ENCODE measurements at regions not wholly inside any gene's neighbourhood (a gene's known extent, or its start where the extent isn't known, plus 50 kb on each side); places are given as distances from the start of the nearest gene placed in this dataset.

GRCh38 chr4:183843248-183843671 is 61.8 kb upstream of the STOX2 start:
- no peaks in the 10 kb centered on the region for H3K4me1 Mint-ChIP-seq (ENCODE audit: unreplicated experiment)
- no peak for DNase-seq (ENCODE audit: low spot score)
- TF ChIP-seq CTCF (IDR thresholded peaks at IDR 0.05; ENCODE audit: unreplicated experiment): no peak
- no peak overlapping the region for H3K27ac Mint-ChIP-seq (ENCODE audit: unreplicated experiment)
- no peaks in the 10 kb centered on the region for H3K36me3 Mint-ChIP-seq (ENCODE audit: low read depth, unreplicated experiment)
- no peak overlapping the region for H3K4me3 Mint-ChIP-seq (ENCODE audit: unreplicated experiment)
- no peaks in the 10 kb centered on the region for H3K27me3 Mint-ChIP-seq (ENCODE audit: unreplicated experiment)
- no peaks in the 10 kb centered on the region for H3K9me3 Mint-ChIP-seq (ENCODE audit: unreplicated experiment)

- Mint-ChIP-seq H3K27me3 (ENCODE audit: unreplicated experiment) (peaks cover 2% of the 10 kb centered on the region), H3K36me3 (ENCODE audit: low read depth, unreplicated experiment) (no peaks in the 10 kb centered on the region), H3K4me3 (ENCODE audit: unreplicated experiment) (no peak overlapping the region), H3K4me1 (ENCODE audit: unreplicated experiment) (no peaks in the 10 kb centered on the region), H3K27ac (ENCODE audit: unreplicated experiment) (no peak overlapping the region), H3K9me3 (ENCODE audit: unreplicated experiment) (no peaks in the 10 kb centered on the region)
- TF ChIP-seq CTCF (IDR thresholded peaks at IDR 0.05; ENCODE audit: unreplicated experiment): no peak
- no peak for DNase-seq (ENCODE audit: low spot score)
Measured at GRCh38 chr4:183846951-183847350, 58.2 kb upstream of the STOX2 start.

DNA sequence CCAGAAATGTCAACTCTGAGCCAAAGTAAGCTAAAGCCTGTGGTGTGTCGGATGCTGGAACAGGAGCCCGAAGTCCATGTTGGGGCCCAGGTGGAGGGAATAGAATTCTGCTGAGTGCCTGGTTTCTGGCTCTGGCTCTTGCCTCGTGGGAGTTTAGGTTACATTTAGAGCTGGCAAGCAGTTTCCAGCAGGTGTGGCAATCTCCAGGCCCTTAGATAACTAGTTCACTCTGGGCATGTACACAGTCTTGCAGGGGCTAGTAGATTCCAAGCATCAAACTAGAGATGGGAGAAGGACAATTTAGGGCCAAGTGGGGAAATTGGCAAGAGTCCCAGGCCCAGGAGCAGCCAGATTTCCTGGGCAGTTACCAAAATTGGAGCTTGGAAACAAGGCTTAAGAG is 56.3 kb upstream of the STOX2 start:
- Mint-ChIP-seq H3K4me1 (ENCODE audit: unreplicated experiment) (no peaks in the 10 kb centered on the region), H3K27me3 (ENCODE audit: unreplicated experiment) (peaks cover 2% of the 10 kb centered on the region), H3K27ac (ENCODE audit: unreplicated experiment) (no peak overlapping the region), H3K9me3 (ENCODE audit: unreplicated experiment) (no peaks in the 10 kb centered on the region), H3K36me3 (ENCODE audit: low read depth, unreplicated experiment) (no peaks in the 10 kb centered on the region), H3K4me3 (ENCODE audit: unreplicated experiment) (no peak overlapping the region)
- TF ChIP-seq CTCF (IDR thresholded peaks at IDR 0.05; ENCODE audit: unreplicated experiment): no peak
- no peak for DNase-seq (ENCODE audit: low spot score)

DNA sequence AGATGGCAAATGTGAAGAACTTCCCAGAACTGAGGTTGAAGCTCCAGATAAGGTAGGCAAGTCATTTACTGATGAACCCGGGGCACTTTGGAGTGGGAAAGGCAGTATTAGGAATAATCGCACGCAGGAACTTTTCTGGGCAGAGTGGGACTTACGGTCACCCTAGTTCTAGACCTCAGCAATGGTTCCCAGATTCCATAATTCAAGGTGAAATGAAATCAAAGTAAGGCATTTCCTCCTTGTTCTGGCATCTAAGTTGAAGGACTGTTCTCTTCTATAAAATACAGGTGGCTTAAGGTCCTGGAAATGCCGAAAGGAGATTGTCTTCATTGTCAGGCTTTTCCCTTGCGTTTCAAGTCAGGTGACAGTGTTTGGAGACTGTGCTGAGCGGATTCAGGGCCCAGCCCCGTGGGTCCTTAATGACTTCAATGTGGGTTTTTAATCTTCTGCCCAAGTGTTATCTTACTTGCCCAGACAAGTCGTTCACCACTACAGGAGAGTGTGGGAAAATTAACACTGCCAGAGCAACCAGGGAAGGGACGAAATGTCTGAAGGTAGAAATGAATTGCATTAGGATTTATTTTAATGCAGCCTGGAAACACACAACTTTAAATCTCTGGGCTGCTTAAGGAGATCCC is 52.1 kb upstream of the STOX2 start:
- no peak overlapping the region for H3K4me3 Mint-ChIP-seq (ENCODE audit: unreplicated experiment)
- H3K9me3 Mint-ChIP-seq (ENCODE audit: unreplicated experiment): no peaks in the 10 kb centered on the region
- no peak overlapping the region for H3K27ac Mint-ChIP-seq (ENCODE audit: unreplicated experiment)
- peaks cover 4% of the 10 kb centered on the region for H3K4me1 Mint-ChIP-seq (ENCODE audit: unreplicated experiment)
- peaks cover 2% of the 10 kb centered on the region for H3K27me3 Mint-ChIP-seq (ENCODE audit: unreplicated experiment)
- peaks cover 3% of the 10 kb centered on the region for H3K36me3 Mint-ChIP-seq (ENCODE audit: low read depth, unreplicated experiment)
- DNase-seq (ENCODE audit: low spot score): no peak
- no peak for TF ChIP-seq CTCF (IDR thresholded peaks at IDR 0.05; ENCODE audit: unreplicated experiment)

DNA sequence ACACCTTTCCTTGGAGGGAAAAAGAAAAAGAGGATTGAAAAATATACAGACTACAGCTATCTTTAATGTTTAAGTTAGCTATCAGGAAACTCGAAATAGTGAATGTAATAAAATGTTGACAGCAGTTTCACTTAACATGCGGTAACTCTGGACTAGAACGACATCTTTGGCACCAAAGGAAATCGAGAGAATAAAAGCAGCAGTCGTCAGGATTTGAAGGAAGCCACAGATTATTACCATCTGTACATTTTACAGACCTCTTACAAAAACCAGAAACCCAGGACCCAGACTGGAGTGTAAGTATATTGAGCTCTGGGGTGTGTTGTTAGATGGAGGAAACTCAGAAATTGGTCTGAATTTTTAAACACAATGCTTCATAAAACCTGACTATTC is 51.6 kb upstream of the STOX2 start:
- H3K27me3 Mint-ChIP-seq (ENCODE audit: unreplicated experiment): peaks cover 2% of the 10 kb centered on the region
- H3K4me3 Mint-ChIP-seq (ENCODE audit: unreplicated experiment): no peak overlapping the region
- H3K9me3 Mint-ChIP-seq (ENCODE audit: unreplicated experiment): no peaks in the 10 kb centered on the region
- peaks cover 3% of the 10 kb centered on the region for H3K36me3 Mint-ChIP-seq (ENCODE audit: low read depth, unreplicated experiment)
- no peak for DNase-seq (ENCODE audit: low spot score)
- no peak overlapping the region for H3K27ac Mint-ChIP-seq (ENCODE audit: unreplicated experiment)
- H3K4me1 Mint-ChIP-seq (ENCODE audit: unreplicated experiment): peaks cover 9% of the 10 kb centered on the region
- TF ChIP-seq CTCF (IDR thresholded peaks at IDR 0.05; ENCODE audit: unreplicated experiment): no peak

All from endothelial cell (in vitro differentiated cells).